OCI-LY1 (cell line): ENCODE measurements at regions not wholly inside any gene's neighbourhood (a gene's known extent, or its start where the extent isn't known, plus 50 kb on each side); places are given as distances from the start of the nearest gene placed in this dataset.

Experiments used
- H2AFZ ChIP-seq: fragments of 200-600 bp; sonication (generic), shearing (Covaris generic); 2 replicates; pipeline ENCODE4 v1.6.0; 2014; ENCODE audit warnings: antibody characterized with exemption, mild to moderate bottlenecking, low read length
- H3F3A ChIP-seq: fragments of 200-600 bp; sonication (generic), shearing (Covaris generic); 2 replicates; pipeline ENCODE4 v1.6.0; 2014; ENCODE audit warnings: mild to moderate bottlenecking, antibody characterized with exemption, low read length, moderate library complexity; ENCODE audit not compliant: insufficient read depth
- H3K27ac ChIP-seq: fragments of 200-600 bp; sonication (generic); 2 replicates; pipeline ENCODE4 v1.5.1; 2014; ENCODE audit warnings: low read length, mixed run types, mild to moderate bottlenecking, low read depth; ENCODE audit not compliant: poor library complexity, severe bottlenecking
- H3K27me3 ChIP-seq: fragments of 200-600 bp; sonication (generic); 2 replicates; pipeline ENCODE4 v1.6.0; 2014; ENCODE audit warnings: antibody characterized with exemption, mild to moderate bottlenecking, low read length, moderate library complexity; ENCODE audit not compliant: insufficient read depth
- H3K36me3 ChIP-seq: fragments of 200-600 bp; sonication (generic); 2 replicates; pipeline ENCODE4 v1.6.1; 2014; ENCODE audit warnings: mild to moderate bottlenecking, antibody characterized with exemption, low read length, moderate library complexity, mixed read lengths; ENCODE audit not compliant: insufficient read depth
- H3K4me1 ChIP-seq: fragments of 200-600 bp; sonication (generic); 2 replicates; pipeline ENCODE4 v1.5.1; 2014; ENCODE audit warnings: mild to moderate bottlenecking, low read length, moderate library complexity; ENCODE audit not compliant: insufficient read depth, severe bottlenecking
- H3K4me2 ChIP-seq: fragments of 200-600 bp; sonication (generic), shearing (Covaris generic); 2 replicates; pipeline ENCODE4 v1.6.1; 2014; ENCODE audit warnings: low read length
- H3K4me3 ChIP-seq: fragments of 200-600 bp; sonication (generic); 2 replicates; pipeline ENCODE4 v1.5.1; 2014; ENCODE audit warnings: low read length, low read depth, mild to moderate bottlenecking, mixed read lengths; ENCODE audit not compliant: poor library complexity, severe bottlenecking
- H3K79me2 ChIP-seq: fragments of 200-600 bp; shearing (Covaris generic); 2 replicates; pipeline ENCODE4 v1.6.1; 2016; ENCODE audit warnings: mixed run types, low read length, mixed read lengths; ENCODE audit not compliant: insufficient read depth
- H3K9ac ChIP-seq: fragments of 200-600 bp; sonication (generic), shearing (Covaris generic); 2 replicates; pipeline ENCODE4 v1.6.1; 2014; ENCODE audit warnings: mild to moderate bottlenecking, low read length, mixed read lengths
- H3K9me2 ChIP-seq: fragments of 200-600 bp; sonication (generic), shearing (Covaris generic); 2 replicates; pipeline ENCODE4 v1.6.1; 2014; ENCODE audit warnings: low read depth, mild to moderate bottlenecking, low read length, mixed read lengths
- H3K9me3 ChIP-seq: fragments of 200-600 bp; shearing (Covaris generic); 2 replicates; pipeline ENCODE4 v1.6.1; 2014; ENCODE audit warnings: low read length, mixed read lengths
- H4K20me1 ChIP-seq: fragments of 200-600 bp; sonication (generic), shearing (Covaris generic); 2 replicates; pipeline ENCODE4 v1.6.0; 2016; ENCODE audit warnings: mild to moderate bottlenecking, low read length; ENCODE audit not compliant: insufficient read depth
- EZH2 ChIP-seq: fragments of 200-600 bp; sonication (generic), shearing (Covaris generic); IDR thresholded peaks from 2 replicates; pipeline ENCODE4 v1.8.0; 2017; ENCODE audit warnings: borderline replicate concordance, mixed run types, mild to moderate bottlenecking, antibody characterized with exemption, low read length, moderate library complexity, mixed read lengths
- TF ChIP-seq, protein P1 (sequence below): fragments of 200-600 bp; sonication (generic), shearing (Covaris generic); IDR thresholded peaks from 2 replicates; pipeline ENCODE4 v1.5.1; 2017; ENCODE audit warnings: mild to moderate bottlenecking, antibody characterized with exemption, low read length, moderate library complexity, mixed read lengths

DNA sequence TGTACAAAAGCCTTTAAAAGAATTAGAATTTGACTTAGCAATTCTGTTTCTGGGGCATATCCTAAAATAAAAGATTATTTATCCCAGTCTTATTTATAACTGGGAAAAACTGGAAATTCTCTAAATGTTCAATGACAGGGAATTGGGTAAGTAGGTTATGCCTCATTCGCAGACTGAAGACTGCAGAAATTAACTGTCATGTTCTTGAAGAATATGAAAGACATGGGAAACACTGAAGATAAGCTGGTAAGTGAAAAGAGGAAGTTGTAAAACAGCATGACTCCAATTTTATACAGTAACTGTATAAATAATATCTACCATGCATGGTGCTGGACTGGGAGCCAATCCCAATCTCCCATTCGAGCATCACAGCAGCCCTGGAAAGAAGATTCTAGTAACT, 50.6 kb upstream of the SLC2A1 start:
- Histone ChIP-seq H3K36me3 (no peaks in the 10 kb centered on the region), H3K9me2 (no peaks in the 10 kb centered on the region), H3K4me3 (no peak overlapping the region), H3K4me2 (no peak overlapping the region), H3K79me2 (no peaks in the 10 kb centered on the region), H3F3A (no peaks in the 10 kb centered on the region), H2AFZ (no peak overlapping the region), H3K27me3 (peaks cover 9% of the 10 kb centered on the region; the same call in 1 of the 2 replicates), H3K4me1 (no peaks in the 10 kb centered on the region), H3K9me3 (no peaks in the 10 kb centered on the region), H3K9ac (no peak overlapping the region), H3K27ac (no peak overlapping the region), H4K20me1 (no peaks in the 10 kb centered on the region)
- TF ChIP-seq, protein P1, sequence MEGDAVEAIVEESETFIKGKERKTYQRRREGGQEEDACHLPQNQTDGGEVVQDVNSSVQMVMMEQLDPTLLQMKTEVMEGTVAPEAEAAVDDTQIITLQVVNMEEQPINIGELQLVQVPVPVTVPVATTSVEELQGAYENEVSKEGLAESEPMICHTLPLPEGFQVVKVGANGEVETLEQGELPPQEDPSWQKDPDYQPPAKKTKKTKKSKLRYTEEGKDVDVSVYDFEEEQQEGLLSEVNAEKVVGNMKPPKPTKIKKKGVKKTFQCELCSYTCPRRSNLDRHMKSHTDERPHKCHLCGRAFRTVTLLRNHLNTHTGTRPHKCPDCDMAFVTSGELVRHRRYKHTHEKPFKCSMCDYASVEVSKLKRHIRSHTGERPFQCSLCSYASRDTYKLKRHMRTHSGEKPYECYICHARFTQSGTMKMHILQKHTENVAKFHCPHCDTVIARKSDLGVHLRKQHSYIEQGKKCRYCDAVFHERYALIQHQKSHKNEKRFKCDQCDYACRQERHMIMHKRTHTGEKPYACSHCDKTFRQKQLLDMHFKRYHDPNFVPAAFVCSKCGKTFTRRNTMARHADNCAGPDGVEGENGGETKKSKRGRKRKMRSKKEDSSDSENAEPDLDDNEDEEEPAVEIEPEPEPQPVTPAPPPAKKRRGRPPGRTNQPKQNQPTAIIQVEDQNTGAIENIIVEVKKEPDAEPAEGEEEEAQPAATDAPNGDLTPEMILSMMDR = no peak
- no peak for TF ChIP-seq EZH2

DNA sequence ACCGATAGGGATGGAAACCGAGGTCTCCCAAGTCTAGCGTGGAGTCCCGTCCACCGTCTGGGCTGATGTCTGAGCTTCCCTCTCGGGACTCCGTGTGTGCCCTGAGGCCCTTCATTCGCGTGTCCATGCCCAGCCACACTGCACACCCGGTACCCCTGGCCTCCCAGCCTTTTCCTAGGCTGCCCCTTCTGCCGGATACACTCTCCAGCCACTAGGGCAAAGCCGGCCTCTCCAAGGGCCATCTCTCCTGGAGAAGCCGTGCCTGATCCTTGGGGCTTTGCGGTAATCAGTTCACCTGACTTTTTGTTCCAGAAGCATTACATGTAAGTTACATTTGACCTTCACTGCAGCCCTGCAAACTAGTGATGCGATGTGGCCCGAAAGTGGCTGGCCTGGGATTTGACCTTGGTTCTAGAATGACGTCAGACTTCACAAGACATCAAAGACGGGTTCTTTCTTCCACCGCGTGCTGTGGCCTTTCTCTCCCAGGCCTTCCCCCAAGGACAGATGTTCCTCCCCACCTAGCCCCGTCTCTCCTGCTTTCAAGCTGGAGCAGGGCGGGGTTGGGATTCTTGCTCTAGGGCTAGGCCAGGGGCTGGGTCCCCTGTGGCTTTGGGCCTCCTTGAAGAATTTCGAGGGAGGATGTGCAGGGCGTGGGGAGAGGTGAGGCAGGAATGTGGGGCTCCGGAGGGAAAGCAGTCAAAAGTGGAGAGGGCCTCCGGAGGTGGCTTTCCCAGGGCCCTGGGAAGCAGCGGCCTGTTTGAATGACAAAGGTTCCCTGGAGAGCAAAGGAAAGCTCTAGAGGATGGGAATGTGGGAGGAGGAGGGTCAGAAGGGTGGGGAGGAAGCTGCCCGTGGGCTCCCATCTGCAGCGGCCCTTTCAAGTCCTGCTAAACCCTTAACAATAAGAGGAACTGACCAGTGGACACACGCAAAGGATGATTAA, 49.7 kb upstream of the SLC2A1 start:
- peaks cover 9% of the 10 kb centered on the region; the same call in 1 of the 2 replicates for H3K27me3 ChIP-seq

More for the DNA sequence above, 49.7 kb upstream of the SLC2A1 start:
- Histone ChIP-seq H3K4me2 (no peak overlapping the region), H3K4me1 (no peaks in the 10 kb centered on the region), H2AFZ (no peak overlapping the region), H3K9me2 (no peaks in the 10 kb centered on the region), H3F3A (no peaks in the 10 kb centered on the region), H3K79me2 (no peaks in the 10 kb centered on the region), H3K9ac (no peak overlapping the region), H3K9me3 (no peaks in the 10 kb centered on the region), H3K27ac (no peak overlapping the region), H3K36me3 (no peaks in the 10 kb centered on the region), H4K20me1 (no peaks in the 10 kb centered on the region), H3K4me3 (no peak overlapping the region)
- TF ChIP-seq EZH2 = no peak
- TF ChIP-seq, protein P1 = no peak
